ENCODE measurements at regions not wholly inside any gene's neighbourhood (a gene's known extent, or its start where the extent isn't known, plus 50 kb on each side); places are given as distances from the start of the nearest gene placed in this dataset.

GRCh38 chr20:22699396-22699795 is 115.0 kb upstream of the FOXA2 start:
- DNase-seq (ENCODE audit: low read depth), result no peak
- H3K4me3 ChIP-seq (ENCODE audit: low read depth, low read length), result no peak overlapping the region
- TF ChIP-seq, protein P1, sequence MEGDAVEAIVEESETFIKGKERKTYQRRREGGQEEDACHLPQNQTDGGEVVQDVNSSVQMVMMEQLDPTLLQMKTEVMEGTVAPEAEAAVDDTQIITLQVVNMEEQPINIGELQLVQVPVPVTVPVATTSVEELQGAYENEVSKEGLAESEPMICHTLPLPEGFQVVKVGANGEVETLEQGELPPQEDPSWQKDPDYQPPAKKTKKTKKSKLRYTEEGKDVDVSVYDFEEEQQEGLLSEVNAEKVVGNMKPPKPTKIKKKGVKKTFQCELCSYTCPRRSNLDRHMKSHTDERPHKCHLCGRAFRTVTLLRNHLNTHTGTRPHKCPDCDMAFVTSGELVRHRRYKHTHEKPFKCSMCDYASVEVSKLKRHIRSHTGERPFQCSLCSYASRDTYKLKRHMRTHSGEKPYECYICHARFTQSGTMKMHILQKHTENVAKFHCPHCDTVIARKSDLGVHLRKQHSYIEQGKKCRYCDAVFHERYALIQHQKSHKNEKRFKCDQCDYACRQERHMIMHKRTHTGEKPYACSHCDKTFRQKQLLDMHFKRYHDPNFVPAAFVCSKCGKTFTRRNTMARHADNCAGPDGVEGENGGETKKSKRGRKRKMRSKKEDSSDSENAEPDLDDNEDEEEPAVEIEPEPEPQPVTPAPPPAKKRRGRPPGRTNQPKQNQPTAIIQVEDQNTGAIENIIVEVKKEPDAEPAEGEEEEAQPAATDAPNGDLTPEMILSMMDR (IDR thresholded peaks at IDR 0.05; ENCODE audit: insufficient read depth, low read depth, low read length, missing control alignments), result no peak

DNA sequence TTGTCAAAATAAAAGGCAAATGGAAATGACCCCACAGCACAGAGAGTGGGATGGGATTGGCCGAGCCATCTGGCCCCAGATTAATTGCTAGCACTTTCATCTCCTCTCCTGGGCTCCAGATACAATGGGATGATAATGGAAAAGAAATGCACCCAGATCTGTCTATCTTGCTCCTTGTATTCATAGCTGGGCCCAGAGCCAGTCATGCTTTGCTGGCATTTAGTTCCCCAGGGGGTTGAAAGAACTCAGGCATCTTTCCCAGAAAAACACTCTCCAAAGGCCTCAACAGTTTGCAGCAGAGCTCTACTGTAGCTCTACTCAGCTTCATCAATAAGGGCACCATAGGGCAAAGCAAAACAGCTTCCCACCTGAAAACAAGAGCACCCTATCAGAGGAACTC is 116.0 kb upstream of the FOXA2 start:
- TF ChIP-seq, protein P1 (IDR thresholded peaks at IDR 0.05; ENCODE audit: insufficient read depth, low read depth, low read length, missing control alignments), result no peak
- H3K4me3 ChIP-seq (ENCODE audit: low read depth, low read length), result no peak overlapping the region
- DNase-seq (ENCODE audit: low read depth), result no peak

DNA sequence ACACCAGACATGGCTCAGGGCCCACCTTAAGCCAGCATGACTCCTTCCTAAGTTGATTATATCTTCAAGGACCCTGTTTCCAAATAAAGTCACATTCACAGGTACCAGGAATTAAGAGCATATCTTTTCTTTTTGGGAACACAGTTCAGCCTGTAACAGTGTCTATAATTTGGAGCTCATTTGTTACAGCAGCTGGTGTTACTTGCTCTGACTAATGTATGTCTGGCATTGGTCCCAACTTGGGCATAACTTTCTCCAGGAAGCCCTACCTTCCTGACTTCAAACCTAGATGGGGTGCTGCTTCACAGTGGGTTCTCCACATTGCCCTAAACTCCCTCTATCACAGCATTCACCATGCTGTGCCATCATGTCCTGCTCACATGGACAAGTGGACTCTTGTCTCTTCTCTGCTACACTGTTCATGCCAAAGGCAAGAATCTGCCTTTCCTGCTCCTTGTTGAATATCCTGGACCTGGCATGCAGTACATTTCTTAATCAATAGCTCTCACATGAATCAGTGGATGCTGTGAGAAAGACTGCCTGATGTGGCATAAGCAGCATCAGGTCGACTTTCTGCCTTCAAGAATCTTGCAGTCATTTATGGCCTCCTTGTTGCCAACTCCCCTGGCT is 117.4 kb upstream of the FOXA2 start:
- H3K4me3 ChIP-seq (ENCODE audit: low read depth, low read length), result no peak overlapping the region
- DNase-seq (ENCODE audit: low read depth), result no peak
- TF ChIP-seq, protein P1 (IDR thresholded peaks at IDR 0.05; ENCODE audit: insufficient read depth, low read depth, low read length, missing control alignments), result no peak

GRCh38 chr20:22703843-22704242 is 119.5 kb upstream of the FOXA2 start:
- TF ChIP-seq, protein P1 (IDR thresholded peaks at IDR 0.05; ENCODE audit: insufficient read depth, low read depth, low read length, missing control alignments), result no peak
- no peak for DNase-seq (ENCODE audit: low read depth)
- no peak overlapping the region for H3K4me3 ChIP-seq (ENCODE audit: low read depth, low read length)

GRCh38 chr20:22711971-22712755 is 127.8 kb upstream of the FOXA2 start:
- DNase-seq (ENCODE audit: low read depth), result no peak
- H3K4me3 ChIP-seq (ENCODE audit: low read depth, low read length), result no peak overlapping the region
- TF ChIP-seq, protein P1 (IDR thresholded peaks at IDR 0.05; ENCODE audit: insufficient read depth, low read depth, low read length, missing control alignments), result no peak

DNA sequence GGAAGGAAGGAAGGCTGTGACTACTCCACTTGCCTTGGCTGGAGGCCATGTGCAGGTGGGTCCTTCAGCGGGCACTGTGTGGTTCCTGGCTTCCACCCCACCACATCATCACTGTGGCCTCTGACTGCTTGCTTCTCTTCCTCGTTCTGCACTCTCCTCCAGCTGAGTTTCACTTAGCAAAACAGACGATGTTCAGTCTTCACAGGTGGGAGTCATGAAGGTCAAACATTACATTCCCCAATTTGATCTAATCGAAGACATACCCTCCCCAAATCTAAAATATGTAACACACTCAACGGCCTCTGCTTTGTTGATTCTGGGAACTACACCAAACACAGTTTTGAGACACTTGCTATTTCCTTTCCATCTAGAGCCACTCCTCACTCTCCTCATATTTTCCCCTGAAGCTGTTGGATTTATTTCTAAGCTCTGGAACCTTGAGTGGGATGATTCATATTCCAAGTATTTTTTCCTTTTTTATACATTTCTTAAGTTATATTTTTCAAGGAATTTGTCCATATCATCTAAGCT is 132.5 kb upstream of the FOXA2 start:
- TF ChIP-seq, protein P1 (IDR thresholded peaks at IDR 0.05; ENCODE audit: insufficient read depth, low read depth, low read length, missing control alignments), result no peak
- no peak overlapping the region for H3K4me3 ChIP-seq (ENCODE audit: low read depth, low read length)
- no peak for DNase-seq (ENCODE audit: low read depth)
